ENCODE measurements at regions not wholly inside any gene's neighbourhood (a gene's known extent, or its start where the extent isn't known, plus 50 kb on each side); places are given as distances from the start of the nearest gene placed in this dataset.
"Not testable (repeated sequence)": the region's sequence is repeated elsewhere in the genome, so short reads cannot be mapped to it uniquely, and the experiment has no call there.

DNA sequence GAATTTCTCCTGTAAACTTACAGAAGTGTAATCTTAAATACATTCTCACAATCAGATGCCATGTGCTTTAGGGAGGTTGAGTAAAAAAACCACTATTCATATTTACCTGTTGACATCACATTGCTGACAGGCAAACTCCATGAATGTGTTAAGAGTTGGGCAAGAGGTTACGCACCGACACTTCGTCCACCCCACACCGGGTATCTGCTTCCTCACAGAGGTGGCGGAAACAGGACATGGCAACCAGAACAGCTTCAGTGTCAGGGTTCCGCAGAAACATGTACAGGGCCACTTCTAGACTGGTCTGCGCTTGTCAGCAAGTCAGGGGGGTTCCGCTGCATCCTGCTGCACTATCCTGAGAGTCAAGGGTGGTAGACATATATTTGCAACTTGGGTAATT, 61.6 kb upstream of the POTEH start:
- H3K4me3 Mint-ChIP-seq; H3K9me3 Mint-ChIP-seq; H3K27ac ChIP-seq (ENCODE audit: low read depth, low read length); H3K27ac Mint-ChIP-seq; H3K9me3 ChIP-seq (ENCODE audit: control insufficient read depth in 2 of 3, low read length in 3 of 3); intact Hi-C loops (cut with micrococcal nuclease); H3K4me1 Mint-ChIP-seq; H3K36me3 Mint-ChIP-seq; DNase-seq; H3K27me3 Mint-ChIP-seq; POLR2A ChIA-PET; H3K4me3 ChIP-seq (ENCODE audit: low read length); CTCF ChIA-PET; ATAC-seq; H3K36me3 ChIP-seq (ENCODE audit: control insufficient read depth in 2 of 3, insufficient read depth in 3 of 3, low read length in 3 of 3); H3K4me1 ChIP-seq (ENCODE audit: control insufficient read depth in 2 of 2, insufficient read depth in 2 of 2, low read length in 2 of 2); H3K27me3 ChIP-seq (ENCODE audit: control insufficient read depth in 2 of 2, insufficient read depth in 2 of 2, low read length in 2 of 2): not testable (repeated sequence)

DNA sequence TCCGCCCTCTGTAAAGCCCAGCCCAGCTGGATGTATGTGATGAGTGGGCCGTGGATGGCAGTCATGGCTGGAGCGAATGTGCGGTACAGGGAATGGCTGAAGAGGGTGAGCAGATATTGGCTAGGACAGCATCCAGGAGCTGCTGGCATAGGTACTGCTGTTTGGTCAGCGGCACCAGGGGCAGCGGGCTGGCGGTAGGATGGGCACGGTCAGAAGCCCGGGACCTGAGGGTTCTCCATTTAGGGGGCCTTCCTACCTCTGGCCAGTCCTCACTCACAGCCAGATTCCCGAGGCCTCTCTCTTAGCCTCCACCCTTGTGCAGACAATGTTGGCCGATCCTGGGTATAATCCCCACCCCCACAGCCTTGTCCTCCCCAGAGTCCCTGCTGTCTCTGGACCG, 53.1 kb upstream of the POTEH start:
- H3K27me3 Mint-ChIP-seq; ATAC-seq; H3K36me3 Mint-ChIP-seq; H3K4me3 Mint-ChIP-seq; DNase-seq; POLR2A ChIA-PET; H3K9me3 ChIP-seq (ENCODE audit: control insufficient read depth in 2 of 3, low read length in 3 of 3); H3K36me3 ChIP-seq (ENCODE audit: control insufficient read depth in 2 of 3, insufficient read depth in 3 of 3, low read length in 3 of 3); H3K27ac Mint-ChIP-seq; H3K27me3 ChIP-seq (ENCODE audit: control insufficient read depth in 2 of 2, insufficient read depth in 2 of 2, low read length in 2 of 2); H3K27ac ChIP-seq (ENCODE audit: low read depth, low read length); H3K4me1 Mint-ChIP-seq; H3K9me3 Mint-ChIP-seq; H3K4me1 ChIP-seq (ENCODE audit: control insufficient read depth in 2 of 2, insufficient read depth in 2 of 2, low read length in 2 of 2); intact Hi-C loops (cut with micrococcal nuclease); H3K4me3 ChIP-seq (ENCODE audit: low read length); CTCF ChIA-PET: not testable (repeated sequence)

DNA sequence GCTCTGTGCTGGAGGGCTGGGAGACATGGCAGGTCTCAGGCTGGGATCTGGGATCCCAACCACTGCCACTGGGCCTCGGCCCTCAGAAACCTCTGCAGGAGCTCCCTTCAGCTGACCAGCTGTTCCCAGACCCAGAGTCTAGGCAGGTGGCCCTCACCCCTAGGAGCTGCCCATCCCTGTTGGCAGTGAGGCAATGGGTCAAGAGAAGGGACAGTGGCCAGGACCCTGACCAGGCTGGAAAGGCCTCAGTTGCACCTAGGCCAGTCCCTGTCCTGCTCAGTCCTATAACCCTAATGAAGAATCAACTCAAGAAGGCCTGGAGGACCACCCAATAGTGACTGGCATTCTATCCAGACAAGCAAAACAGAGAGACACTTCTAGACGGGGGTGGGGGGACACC, 52.4 kb upstream of the POTEH start:
- CTCF ChIA-PET; H3K4me1 ChIP-seq (ENCODE audit: control insufficient read depth in 2 of 2, insufficient read depth in 2 of 2, low read length in 2 of 2); H3K9me3 ChIP-seq (ENCODE audit: control insufficient read depth in 2 of 3, low read length in 3 of 3); H3K27ac ChIP-seq (ENCODE audit: low read depth, low read length); intact Hi-C loops (cut with micrococcal nuclease); H3K9me3 Mint-ChIP-seq; H3K4me3 ChIP-seq (ENCODE audit: low read length); H3K27ac Mint-ChIP-seq; H3K27me3 ChIP-seq (ENCODE audit: control insufficient read depth in 2 of 2, insufficient read depth in 2 of 2, low read length in 2 of 2); H3K4me3 Mint-ChIP-seq; H3K36me3 ChIP-seq (ENCODE audit: control insufficient read depth in 2 of 3, insufficient read depth in 3 of 3, low read length in 3 of 3); POLR2A ChIA-PET; ATAC-seq; H3K36me3 Mint-ChIP-seq; H3K4me1 Mint-ChIP-seq; DNase-seq; H3K27me3 Mint-ChIP-seq: not testable (repeated sequence)

DNA sequence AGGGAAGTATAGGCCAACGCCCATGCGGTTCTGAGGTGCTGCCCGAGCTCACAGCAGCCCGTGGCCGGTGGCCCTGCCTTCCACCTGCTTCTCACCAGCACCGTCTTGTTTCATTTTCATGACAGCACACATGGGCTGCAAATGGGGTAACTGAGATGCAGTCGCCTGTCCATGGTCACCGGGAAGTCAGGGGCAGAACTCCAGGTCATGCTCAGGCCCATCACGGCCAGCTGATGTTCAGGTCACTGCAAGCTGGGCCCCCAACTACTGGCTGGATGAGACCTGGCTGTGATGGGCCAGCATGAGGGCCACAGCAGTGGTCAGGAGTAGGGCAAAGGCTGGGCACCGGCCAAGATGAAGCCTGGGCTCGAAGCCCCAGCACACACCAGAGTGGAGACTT, 51.9 kb upstream of the POTEH start:
- H3K36me3 ChIP-seq (ENCODE audit: control insufficient read depth in 2 of 3, insufficient read depth in 3 of 3, low read length in 3 of 3); H3K4me3 ChIP-seq (ENCODE audit: low read length); ATAC-seq; intact Hi-C loops (cut with micrococcal nuclease); H3K36me3 Mint-ChIP-seq; H3K27ac Mint-ChIP-seq; CTCF ChIA-PET; H3K4me3 Mint-ChIP-seq; H3K9me3 ChIP-seq (ENCODE audit: control insufficient read depth in 2 of 3, low read length in 3 of 3); H3K27me3 ChIP-seq (ENCODE audit: control insufficient read depth in 2 of 2, insufficient read depth in 2 of 2, low read length in 2 of 2); H3K4me1 Mint-ChIP-seq; POLR2A ChIA-PET; H3K9me3 Mint-ChIP-seq; H3K27ac ChIP-seq (ENCODE audit: low read depth, low read length); H3K27me3 Mint-ChIP-seq; H3K4me1 ChIP-seq (ENCODE audit: control insufficient read depth in 2 of 2, insufficient read depth in 2 of 2, low read length in 2 of 2); DNase-seq: not testable (repeated sequence)
